Keratinocyte (primary cell): ENCODE measurements at regions not wholly inside any gene's neighbourhood (a gene's known extent, or its start where the extent isn't known, plus 50 kb on each side); places are given as distances from the start of the nearest gene placed in this dataset.
"Not testable (repeated sequence)": the region's sequence is repeated elsewhere in the genome, so short reads cannot be mapped to it uniquely, and the experiment has no call there.

ENCODE experiments used
- DNase-seq: peaks from one replicate; pipeline ENCODE4 v3.0.0-alpha.2; 2011; ENCODE audit warnings: low read depth, missing footprints, low spot score
- FAIRE-seq: peaks from 2 replicates; lab custom pipeline; 2011; peaks lifted over from hg19 to GRCh38; lab: Jason Lieb, UNC
- H2AFZ ChIP-seq: 2 replicates; pipeline ENCODE4 v1.6.0; 2012; ENCODE audit warnings: low read length, control low read depth, inconsistent platforms; ENCODE audit not compliant: control insufficient read depth
- H3K27ac ChIP-seq: 2 replicates; pipeline ENCODE4 v1.5.1; 2011; ENCODE audit warnings: low read length; ENCODE audit not compliant: control insufficient read depth, insufficient read depth
- H3K27me3 ChIP-seq: 3 replicates; pipeline ENCODE4 v1.6.0; 2011; ENCODE audit warnings: low read length; ENCODE audit not compliant: control insufficient read depth, insufficient read depth; ENCODE audit errors: extremely low read depth
- H3K36me3 ChIP-seq, 2 experiments: 2 replicates in 1 of 2; 3 replicates in 1 of 2; pipeline ENCODE4 v1.5.1; 2011; ENCODE audit warnings: low read length in 2 of 2, mild to moderate bottlenecking in 1 of 2; ENCODE audit not compliant: control insufficient read depth in 2 of 2, insufficient read depth in 2 of 2; ENCODE audit errors: extremely low read depth in 1 of 2
- H3K4me1 ChIP-seq: 3 replicates; pipeline ENCODE4 v1.5.1; 2011; ENCODE audit warnings: low read length; ENCODE audit not compliant: control insufficient read depth, insufficient read depth; ENCODE audit errors: extremely low read depth
- H3K4me2 ChIP-seq: 3 replicates; pipeline ENCODE4 v1.6.0; 2011; ENCODE audit warnings: low read depth, low read length; ENCODE audit not compliant: control insufficient read depth, insufficient read depth; ENCODE audit errors: extremely low read depth
- H3K4me3 ChIP-seq, 3 experiments: fragments of 200-600 bp in 1 of 3; sonication (generic) in 1 of 3; 2 replicates in 2 of 3; 3 replicates in 1 of 3; pipeline ENCODE4 v1.5.1; 2011 to 2016; ENCODE audit warnings: low read length in 3 of 3, mild to moderate bottlenecking in 3 of 3, control low read depth in 2 of 3, inconsistent platforms in 1 of 3, low read depth in 1 of 3, mixed read lengths in 1 of 3, mixed run types in 1 of 3, moderate library complexity in 1 of 3; ENCODE audit not compliant: control insufficient read depth in 2 of 3, insufficient read depth in 2 of 3; ENCODE audit errors: extremely low read depth in 1 of 3
- H3K79me2 ChIP-seq: 2 replicates; pipeline ENCODE4 v1.6.0; 2012; ENCODE audit warnings: low read length; ENCODE audit not compliant: control insufficient read depth, insufficient read depth
- H3K9ac ChIP-seq: 3 replicates; pipeline ENCODE4 v1.6.0; 2011; ENCODE audit warnings: low read length; ENCODE audit not compliant: control insufficient read depth, insufficient read depth; ENCODE audit errors: extremely low read depth
- H3K9me1 ChIP-seq: 3 replicates; pipeline ENCODE4 v1.6.0; 2011; ENCODE audit warnings: low read length; ENCODE audit not compliant: control insufficient read depth, insufficient read depth; ENCODE audit errors: extremely low read depth
- H3K9me3 ChIP-seq: 2 replicates; pipeline ENCODE4 v1.5.1; 2012; ENCODE audit warnings: low read depth, low read length; ENCODE audit not compliant: control insufficient read depth
- H4K20me1 ChIP-seq: 3 replicates; pipeline ENCODE4 v1.6.0; 2011; ENCODE audit warnings: low read length; ENCODE audit not compliant: control insufficient read depth, insufficient read depth; ENCODE audit errors: extremely low read depth
- EZH2 ChIP-seq: IDR thresholded peaks from one replicate; pipeline ENCODE4 v1.6.1; 2012; ENCODE audit warnings: inconsistent platforms, mild to moderate bottlenecking, low read length, moderate library complexity
- dilution Hi-C: fragments of 300-500 bp; cut with MboI; formaldehyde crosslinking; loops from one replicate; pipeline ENCODE4 v1.7.0; 2020; ENCODE audit warnings: low sequenced_read_pairs; ENCODE audit not compliant: extremely low pct_ligation_motif_present
- TF ChIP-seq, protein P1 (sequence below), 3 experiments: IDR thresholded peaks in 1 of 3; conservative IDR thresholded peaks in 1 of 3; optimal IDR thresholded peaks in 1 of 3; 2 replicates in 2 of 3; 3 replicates in 1 of 3; pipeline versions ENCODE3 to v1.5.1; 2011; ENCODE audit warnings: low read length in 3 of 3, mild to moderate bottlenecking in 3 of 3, moderate library complexity in 2 of 3, control low read depth in 1 of 3, inconsistent platforms in 1 of 3; ENCODE audit not compliant: insufficient read depth in 2 of 3; ENCODE audit errors: extremely low read depth in 1 of 3

DNA sequence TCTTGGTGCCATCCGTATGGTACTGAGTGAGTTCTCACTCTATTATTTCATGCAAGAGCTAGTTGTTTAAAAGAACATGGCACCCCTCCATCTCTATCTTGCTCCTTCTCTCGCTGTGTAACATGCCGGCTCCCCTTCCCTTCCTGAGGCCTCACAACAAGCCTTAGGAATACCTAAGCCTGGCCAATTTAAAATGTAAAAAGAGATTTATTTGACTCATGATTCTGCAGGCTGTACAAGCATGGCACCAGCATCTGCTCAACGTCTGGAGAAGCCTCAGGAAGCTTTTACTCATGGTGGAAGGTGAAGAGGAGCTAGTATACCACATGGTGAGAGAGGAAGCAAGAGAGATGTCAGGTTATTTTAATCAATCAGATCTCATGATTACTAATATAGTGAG, 90.4 kb upstream of the NUDT10 start:
- Histone ChIP-seq H3K27ac (no peak overlapping the region), H3K79me2 (no peaks in the 10 kb centered on the region), H3K4me1 (no peaks in the 10 kb centered on the region), H3K4me3 (no peak overlapping the region), H3K4me2 (no peak overlapping the region), H3K9ac (no peak overlapping the region), H4K20me1 (no peaks in the 10 kb centered on the region), H3K36me3 (no peaks in the 10 kb centered on the region), H3K9me3 (peaks cover 5% of the 10 kb centered on the region), H2AFZ (no peak overlapping the region), H3K9me1 (no peaks in the 10 kb centered on the region), H3K27me3 (no peaks in the 10 kb centered on the region)
- dilution Hi-C loops: no loop called here
- FAIRE-seq (no peak), DNase-seq (no peak)
- TF ChIP-seq EZH2: no peak
- TF ChIP-seq, protein P1, sequence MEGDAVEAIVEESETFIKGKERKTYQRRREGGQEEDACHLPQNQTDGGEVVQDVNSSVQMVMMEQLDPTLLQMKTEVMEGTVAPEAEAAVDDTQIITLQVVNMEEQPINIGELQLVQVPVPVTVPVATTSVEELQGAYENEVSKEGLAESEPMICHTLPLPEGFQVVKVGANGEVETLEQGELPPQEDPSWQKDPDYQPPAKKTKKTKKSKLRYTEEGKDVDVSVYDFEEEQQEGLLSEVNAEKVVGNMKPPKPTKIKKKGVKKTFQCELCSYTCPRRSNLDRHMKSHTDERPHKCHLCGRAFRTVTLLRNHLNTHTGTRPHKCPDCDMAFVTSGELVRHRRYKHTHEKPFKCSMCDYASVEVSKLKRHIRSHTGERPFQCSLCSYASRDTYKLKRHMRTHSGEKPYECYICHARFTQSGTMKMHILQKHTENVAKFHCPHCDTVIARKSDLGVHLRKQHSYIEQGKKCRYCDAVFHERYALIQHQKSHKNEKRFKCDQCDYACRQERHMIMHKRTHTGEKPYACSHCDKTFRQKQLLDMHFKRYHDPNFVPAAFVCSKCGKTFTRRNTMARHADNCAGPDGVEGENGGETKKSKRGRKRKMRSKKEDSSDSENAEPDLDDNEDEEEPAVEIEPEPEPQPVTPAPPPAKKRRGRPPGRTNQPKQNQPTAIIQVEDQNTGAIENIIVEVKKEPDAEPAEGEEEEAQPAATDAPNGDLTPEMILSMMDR (optimal IDR thresholded peaks at IDR 0.05 in 1 of 3, IDR thresholded peaks at IDR 0.05 in 1 of 3, conservative IDR thresholded peaks at IDR 0.05 in 1 of 3; ENCODE audit: extremely low read depth in 1 of 3, insufficient read depth in 2 of 3, low read length in 3 of 3): no peak

DNA sequence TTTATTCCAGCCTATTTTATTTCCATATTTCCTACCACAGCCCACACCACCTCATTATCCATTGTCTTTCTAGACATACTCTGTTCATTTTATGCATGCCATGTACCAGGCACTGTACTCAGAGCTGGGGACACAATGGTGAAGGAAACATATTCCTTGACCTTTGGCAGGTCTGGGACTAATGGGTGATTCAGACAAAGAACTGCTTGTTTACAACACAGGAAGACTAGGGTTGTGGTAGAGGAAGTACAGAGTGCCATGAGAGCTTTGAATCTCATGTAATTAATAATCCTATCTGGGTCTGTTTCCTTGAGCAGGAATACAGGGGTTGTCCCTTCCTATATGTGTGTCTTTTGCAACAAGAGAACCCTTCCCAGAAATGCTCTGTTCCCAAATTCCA, 75.1 kb upstream of the NUDT10 start:
- Histone ChIP-seq H3K27ac (no peak overlapping the region), H3K27me3 (no peaks in the 10 kb centered on the region), H3K4me3 (no peak overlapping the region), H3K9me1 (no peaks in the 10 kb centered on the region), H3K36me3 (no peaks in the 10 kb centered on the region), H3K9ac (no peak overlapping the region), H3K9me3 (no peaks in the 10 kb centered on the region), H2AFZ (no peak overlapping the region), H4K20me1 (no peaks in the 10 kb centered on the region), H3K4me2 (no peak overlapping the region), H3K79me2 (no peaks in the 10 kb centered on the region), H3K4me1 (no peaks in the 10 kb centered on the region)
- dilution Hi-C loops: no loop called here
- FAIRE-seq: no peak
- DNase-seq: no peak
- TF ChIP-seq, protein P1 (optimal IDR thresholded peaks at IDR 0.05 in 1 of 3, IDR thresholded peaks at IDR 0.05 in 1 of 3, conservative IDR thresholded peaks at IDR 0.05 in 1 of 3; ENCODE audit: extremely low read depth in 1 of 3, insufficient read depth in 2 of 3, low read length in 3 of 3): no peak
- TF ChIP-seq EZH2: no peak

DNA sequence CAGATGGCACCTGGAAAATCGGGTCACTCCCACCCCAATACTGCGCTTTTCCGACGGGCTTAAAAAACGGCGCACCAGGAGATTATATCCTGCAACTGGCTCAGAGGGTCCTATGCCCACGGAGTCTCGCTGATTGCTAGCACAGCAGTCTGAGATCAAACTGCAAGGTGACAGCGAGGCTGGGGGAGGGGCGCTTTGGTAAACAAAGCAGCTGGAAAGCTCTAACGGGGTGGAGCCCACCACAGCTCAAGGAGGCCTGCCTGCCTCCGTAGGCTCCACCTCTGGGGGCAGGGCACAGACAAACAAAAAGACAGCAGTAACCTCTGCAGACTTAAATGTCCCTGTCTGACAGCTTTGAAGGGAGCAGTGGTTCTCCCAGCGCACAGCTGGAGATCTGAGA, 70.4 kb upstream of the NUDT10 start:
- H3K36me3 ChIP-seq, H3K9ac ChIP-seq, dilution Hi-C loops, H3K27me3 ChIP-seq, H3K27ac ChIP-seq, H3K79me2 ChIP-seq, H3K4me2 ChIP-seq, H3K4me3 ChIP-seq, H3K9me3 ChIP-seq, H3K4me1 ChIP-seq, FAIRE-seq, H3K9me1 ChIP-seq, H4K20me1 ChIP-seq, DNase-seq, H2AFZ ChIP-seq: not testable (repeated sequence)
